ENCODE measurements at regions not wholly inside any gene's neighbourhood (a gene's known extent, or its start where the extent isn't known, plus 50 kb on each side); places are given as distances from the start of the nearest gene placed in this dataset.

DNA sequence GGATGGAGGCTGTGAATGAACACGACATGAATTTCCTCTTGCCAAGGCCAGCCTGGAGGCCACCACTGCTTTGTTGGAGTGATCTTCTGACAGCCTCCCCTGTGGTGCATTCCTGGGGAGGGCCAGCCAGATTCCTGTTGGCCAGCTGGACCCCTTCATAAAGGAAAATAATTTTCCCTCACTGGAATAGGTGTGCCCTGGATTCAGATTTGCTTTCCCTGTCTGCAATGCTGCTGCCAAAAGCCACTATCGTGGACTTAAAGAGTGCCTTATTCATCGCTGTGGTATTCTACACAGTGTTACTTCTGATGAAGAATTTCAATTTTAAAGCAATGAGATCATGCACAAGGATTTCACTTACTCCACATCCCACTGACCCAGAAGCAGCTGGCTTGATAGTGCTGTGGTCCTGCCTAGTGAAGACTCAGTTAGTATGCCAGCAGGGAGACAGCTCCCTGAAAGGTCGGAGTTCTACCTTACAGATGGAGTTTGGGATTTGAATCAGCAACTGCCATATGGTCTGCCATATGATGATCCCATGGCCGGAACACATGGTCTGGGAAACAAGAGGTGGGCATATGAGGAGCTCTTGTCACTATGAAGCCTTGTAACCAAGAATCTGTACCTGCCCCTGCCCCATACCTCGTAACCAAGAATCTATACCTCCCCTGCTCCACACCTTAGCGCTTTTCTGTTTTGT, 145.2 kb downstream of the KLF13 start:
- TF ChIP-seq CTCF (IDR thresholded peaks at IDR 0.05): no peak
- Mint-ChIP-seq H3K27ac (peak overlapping the region; percentile 93), H3K4me3 (no peak overlapping the region), H3K27me3 (no peaks in the 10 kb centered on the region), H3K9me3 (peaks cover 2% of the 10 kb centered on the region), H3K4me1 (peaks cover 50% of the 10 kb centered on the region), H3K36me3 (ENCODE audit: low read depth) (no peaks in the 10 kb centered on the region)
- ChIA-PET CTCF (interaction anchor here (0.8 to 8.7 kb wide), 6 partner anchors 12 to 257 kb away, joined by 3 to 53 read pairs (median 3); no protein-coding TSS in a partner anchor), POLR2A (interaction anchor here (0.9 to 3.9 kb wide), 7 partner anchors 13 to 257 kb away, joined by 3 to 25 read pairs (median 7); no protein-coding TSS in a partner anchor)
- intact Hi-C loops (cut with micrococcal nuclease): loop anchor here (5.0 kb wide), 3 partner anchors 145 to 255 kb away; partner anchors contain the start of gene KLF13
- DNase-seq: no peak
- ATAC-seq (ENCODE audit: low read depth): no peak

DNA sequence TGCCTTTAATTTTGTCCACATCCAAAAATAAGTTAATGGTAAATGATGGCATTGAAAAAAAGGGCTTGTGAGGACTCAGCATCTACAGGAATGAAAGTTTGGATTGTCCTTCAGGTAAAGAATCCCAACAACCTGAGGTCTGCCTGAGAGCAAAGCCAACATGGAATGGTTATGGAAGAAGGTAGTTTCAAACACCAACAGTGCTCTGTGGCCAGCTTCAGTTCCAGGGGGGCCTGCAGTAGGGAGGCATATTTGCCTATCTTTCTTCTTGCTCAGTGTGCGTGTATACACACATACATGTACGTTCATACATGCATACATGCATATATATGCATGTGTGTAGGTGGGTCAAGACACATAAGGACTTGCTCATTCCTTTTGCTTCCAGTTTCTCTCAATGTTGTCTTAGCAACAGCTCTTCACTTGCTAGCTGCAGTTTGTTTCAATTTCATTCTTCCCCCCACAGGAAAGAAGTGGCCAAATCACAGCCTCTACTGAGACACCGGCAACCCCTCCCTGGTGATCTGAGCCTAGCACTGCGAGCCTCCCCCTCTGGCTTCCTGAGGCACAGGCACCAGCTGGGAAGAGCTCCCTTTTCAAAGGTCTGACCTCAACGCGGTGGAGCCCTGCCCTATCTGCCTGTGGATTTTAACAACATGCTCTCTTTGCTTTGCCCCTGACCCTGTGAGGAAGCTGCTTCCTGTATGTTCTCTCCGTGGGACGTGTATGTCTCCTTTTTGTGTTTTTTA, 146.2 kb downstream of the KLF13 start:
- Mint-ChIP-seq H3K27ac (peak overlapping the region; percentile 93), H3K4me1 (peaks cover 45% of the 10 kb centered on the region), H3K36me3 (ENCODE audit: low read depth) (no peaks in the 10 kb centered on the region), H3K4me3 (peak overlapping the region; percentile 80), H3K27me3 (no peaks in the 10 kb centered on the region), H3K9me3 (peaks cover 2% of the 10 kb centered on the region)
- TF ChIP-seq CTCF (IDR thresholded peaks at IDR 0.05): no peak
- DNase-seq: no peak
- ChIA-PET CTCF (interaction anchor here (1.0 to 8.7 kb wide), 4 partner anchors 15 to 258 kb away, joined by 3 to 53 read pairs (median 4); no protein-coding TSS in a partner anchor), POLR2A (interaction anchor here (0.6 to 3.9 kb wide), 15 partner anchors 10 to 258 kb away, joined by 3 to 25 read pairs (median 6); partner anchors contain the start of gene KLF13)
- intact Hi-C loops (cut with micrococcal nuclease): loop anchor here (5.0 kb wide), 3 partner anchors 146 to 256 kb away; partner anchors contain the start of gene KLF13
- ATAC-seq (ENCODE audit: low read depth): peak; percentile 80

- CTCF ChIA-PET: interaction anchor here (1.0 to 8.7 kb wide), 5 partner anchors 15 to 258 kb away, joined by 3 to 53 read pairs (median 4); no protein-coding TSS in a partner anchor
- Mint-ChIP-seq H3K4me1 (peaks cover 38% of the 10 kb centered on the region), H3K4me3 (peak overlapping the region; percentile 80), H3K27ac (peak overlapping the region; percentile 93), H3K36me3 (ENCODE audit: low read depth) (no peaks in the 10 kb centered on the region), H3K27me3 (no peaks in the 10 kb centered on the region), H3K9me3 (peaks cover 2% of the 10 kb centered on the region)
- DNase-seq (no peak), ATAC-seq (ENCODE audit: low read depth) (peak; percentile 25)
- no peak for TF ChIP-seq CTCF (IDR thresholded peaks at IDR 0.05)
- intact Hi-C loops (cut with micrococcal nuclease): loop anchor here (1.0 to 5.0 kb wide), 6 partner anchors 17 to 256 kb away; partner anchors contain the start of gene KLF13
- POLR2A ChIA-PET: interaction anchor here (0.5 to 3.9 kb wide), 14 partner anchors 9 to 258 kb away, joined by 3 to 25 read pairs (median 6); partner anchors contain the start of gene KLF13
Observed at GRCh38 chr15:31473385-31474058, 146.9 kb downstream of the KLF13 start.

DNA sequence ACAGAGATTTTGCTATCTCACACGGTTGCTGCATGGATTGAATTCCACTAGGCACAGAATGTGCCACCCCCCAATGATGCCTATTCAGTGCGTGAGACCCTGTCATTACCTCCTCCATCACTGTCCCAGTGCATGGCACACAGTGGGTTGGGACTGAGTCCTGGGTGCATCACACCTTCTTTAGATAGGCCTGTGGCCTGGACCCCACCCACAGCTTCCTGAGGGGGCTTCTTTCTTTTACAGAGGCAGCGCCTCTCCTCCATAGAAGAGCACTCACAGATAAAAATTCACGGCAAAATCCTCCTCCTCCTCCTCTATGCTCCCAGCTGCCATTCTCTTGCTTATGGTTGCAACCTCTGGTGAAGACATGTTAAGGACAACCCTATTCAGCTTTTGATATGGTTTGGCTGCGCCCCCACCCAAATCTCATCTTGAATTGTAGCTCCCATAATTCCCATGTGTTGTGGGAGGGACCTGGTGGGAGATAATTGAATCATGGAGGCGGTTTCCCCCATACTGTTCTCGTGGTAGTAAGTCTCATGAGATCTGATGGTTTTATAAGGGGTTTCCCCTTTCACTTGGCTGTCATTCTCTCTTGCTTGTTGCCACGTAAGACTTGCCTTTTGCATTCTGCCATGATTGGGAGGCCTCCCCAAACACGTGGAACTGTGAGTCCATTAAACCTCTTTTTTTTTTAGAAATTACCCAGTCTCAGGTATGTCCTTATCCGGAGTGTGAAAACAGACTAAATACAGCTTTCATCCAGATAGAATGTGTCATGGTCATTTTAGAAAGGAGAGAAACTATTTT, 147.6 kb downstream of the KLF13 start:
- H3K27ac Mint-ChIP-seq: peak overlapping the region; percentile 93
- ChIA-PET POLR2A (interaction anchor here (0.5 to 3.9 kb wide), 15 partner anchors 9 to 259 kb away, joined by 3 to 25 read pairs (median 5); no protein-coding TSS in a partner anchor), CTCF (interaction anchor here (1.1 to 8.7 kb wide), 2 partner anchors 14 to 35 kb away, joined by 5 to 53 read pairs; no protein-coding TSS in a partner anchor)
- peak overlapping the region; percentile 71 for H3K4me3 Mint-ChIP-seq
- peaks cover 38% of the 10 kb centered on the region for H3K4me1 Mint-ChIP-seq
- H3K27me3 Mint-ChIP-seq: no peaks in the 10 kb centered on the region
- intact Hi-C loops (cut with micrococcal nuclease): loop anchor here (1.0 to 5.0 kb wide), 6 partner anchors 17 to 257 kb away; partner anchors contain the start of gene KLF13
- TF ChIP-seq CTCF (IDR thresholded peaks at IDR 0.05): no peak
- H3K9me3 Mint-ChIP-seq: peaks cover 2% of the 10 kb centered on the region
- DNase-seq (no peak), ATAC-seq (ENCODE audit: low read depth) (peak; percentile 50)
- H3K36me3 Mint-ChIP-seq (ENCODE audit: low read depth): no peaks in the 10 kb centered on the region

All from activated B cell treated with CpG ODN at 0.5 μM for 24 hours (primary cell).